ENCODE measurements at regions not wholly inside any gene's neighbourhood (a gene's known extent, or its start where the extent isn't known, plus 50 kb on each side); places are given as distances from the start of the nearest gene placed in this dataset.

GRCh38 chr1:80436851-80437250 lies 1363.9 kb upstream of the ADGRL2 start:
- H3K27me3 ChIP-seq (ENCODE audit: insufficient read depth, poor library complexity, severe bottlenecking) = no peaks in the 10 kb centered on the region
- no peak for DNase-seq (ENCODE audit: low read depth in 1 of 2, low spot score in 1 of 2)
- H3K27ac ChIP-seq (replicated peaks) = no peak overlapping the region
- no peak overlapping the region for H3K4me3 ChIP-seq (replicated peaks; ENCODE audit: insufficient read depth, low read length)
- TF ChIP-seq GABPA (IDR thresholded peaks at IDR 0.05; ENCODE audit: low read depth) (no peak), SPI1 (IDR thresholded peaks at IDR 0.05; ENCODE audit: borderline replicate concordance, low read depth) (no peak), REST (IDR thresholded peaks at IDR 0.05; ENCODE audit: insufficient replicate concordance, low read depth) (no peak), POLR2AphosphoS5 (IDR thresholded peaks at IDR 0.05; ENCODE audit: low read depth) (no peak)
- TF ChIP-seq, protein P1, sequence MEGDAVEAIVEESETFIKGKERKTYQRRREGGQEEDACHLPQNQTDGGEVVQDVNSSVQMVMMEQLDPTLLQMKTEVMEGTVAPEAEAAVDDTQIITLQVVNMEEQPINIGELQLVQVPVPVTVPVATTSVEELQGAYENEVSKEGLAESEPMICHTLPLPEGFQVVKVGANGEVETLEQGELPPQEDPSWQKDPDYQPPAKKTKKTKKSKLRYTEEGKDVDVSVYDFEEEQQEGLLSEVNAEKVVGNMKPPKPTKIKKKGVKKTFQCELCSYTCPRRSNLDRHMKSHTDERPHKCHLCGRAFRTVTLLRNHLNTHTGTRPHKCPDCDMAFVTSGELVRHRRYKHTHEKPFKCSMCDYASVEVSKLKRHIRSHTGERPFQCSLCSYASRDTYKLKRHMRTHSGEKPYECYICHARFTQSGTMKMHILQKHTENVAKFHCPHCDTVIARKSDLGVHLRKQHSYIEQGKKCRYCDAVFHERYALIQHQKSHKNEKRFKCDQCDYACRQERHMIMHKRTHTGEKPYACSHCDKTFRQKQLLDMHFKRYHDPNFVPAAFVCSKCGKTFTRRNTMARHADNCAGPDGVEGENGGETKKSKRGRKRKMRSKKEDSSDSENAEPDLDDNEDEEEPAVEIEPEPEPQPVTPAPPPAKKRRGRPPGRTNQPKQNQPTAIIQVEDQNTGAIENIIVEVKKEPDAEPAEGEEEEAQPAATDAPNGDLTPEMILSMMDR (IDR thresholded peaks at IDR 0.05; ENCODE audit: insufficient read depth, low read length) = no peak

DNA sequence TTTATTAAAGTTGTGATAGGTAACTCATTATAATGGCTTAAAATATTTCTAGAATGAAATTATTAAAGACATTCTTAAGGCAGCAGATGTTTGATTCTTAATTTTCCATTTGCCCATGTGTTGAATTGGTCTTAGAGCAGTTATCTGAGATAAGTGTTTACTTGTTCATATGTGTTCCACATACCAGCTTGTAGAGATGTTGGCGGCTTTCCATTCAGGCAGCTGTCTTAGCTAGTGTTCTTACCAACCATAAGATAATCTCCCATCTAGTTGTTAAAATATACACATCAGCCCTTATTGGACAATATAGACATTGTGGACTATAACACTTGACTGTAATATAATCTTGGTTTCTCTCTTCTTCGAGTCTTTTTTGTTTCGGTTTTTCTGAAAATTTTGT lies 1372.9 kb upstream of the ADGRL2 start:
- no peak for TF ChIP-seq POLR2AphosphoS5 (IDR thresholded peaks at IDR 0.05; ENCODE audit: low read depth)
- TF ChIP-seq REST (IDR thresholded peaks at IDR 0.05; ENCODE audit: insufficient replicate concordance, low read depth) = no peak
- TF ChIP-seq, protein P1 (IDR thresholded peaks at IDR 0.05; ENCODE audit: insufficient read depth, low read length) = no peak
- no peak for TF ChIP-seq SPI1 (IDR thresholded peaks at IDR 0.05; ENCODE audit: borderline replicate concordance, low read depth)
- TF ChIP-seq GABPA (IDR thresholded peaks at IDR 0.05; ENCODE audit: low read depth) = no peak
- DNase-seq (ENCODE audit: low read depth in 1 of 2, low spot score in 1 of 2) = no peak

DNA sequence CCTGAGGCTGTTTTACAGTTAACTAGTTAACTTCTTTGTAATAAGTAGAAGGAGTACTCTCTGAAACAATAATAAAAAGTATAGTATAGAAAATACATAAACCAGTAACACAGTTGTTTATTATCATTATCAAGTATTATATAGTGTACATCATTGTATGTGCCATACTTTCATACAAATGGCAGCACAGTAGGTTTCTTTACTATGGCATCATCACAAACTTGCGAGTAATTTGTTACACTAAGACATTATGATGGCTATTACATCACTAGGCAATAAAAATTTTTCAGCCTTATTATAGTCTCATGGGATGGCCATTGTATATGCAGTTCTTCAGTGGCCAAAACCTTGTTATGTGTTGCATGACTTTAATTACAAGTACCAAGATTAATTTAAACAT lies 1376.5 kb upstream of the ADGRL2 start:
- no peak for TF ChIP-seq GABPA (IDR thresholded peaks at IDR 0.05; ENCODE audit: low read depth)
- H3K27me3 ChIP-seq (ENCODE audit: insufficient read depth, poor library complexity, severe bottlenecking) = no peaks in the 10 kb centered on the region
- no peak overlapping the region for H3K27ac ChIP-seq (replicated peaks)
- no peak overlapping the region for H3K4me3 ChIP-seq (replicated peaks; ENCODE audit: insufficient read depth, low read length)
- no peak for DNase-seq (ENCODE audit: low read depth in 1 of 2, low spot score in 1 of 2)

More for the DNA sequence above, 1372.9 kb upstream of the ADGRL2 start:
- Histone ChIP-seq H3K4me3 (replicated peaks; ENCODE audit: insufficient read depth, low read length) (no peak overlapping the region), H3K27me3 (ENCODE audit: insufficient read depth, poor library complexity, severe bottlenecking) (no peaks in the 10 kb centered on the region), H3K27ac (replicated peaks) (no peak overlapping the region)

GRCh38 chr1:80418134-80418533 lies 1382.6 kb upstream of the ADGRL2 start:
- no peaks in the 10 kb centered on the region for H3K27me3 ChIP-seq (ENCODE audit: insufficient read depth, poor library complexity, severe bottlenecking)
- no peak overlapping the region for H3K4me3 ChIP-seq (replicated peaks; ENCODE audit: insufficient read depth, low read length)
- no peak for DNase-seq (ENCODE audit: low read depth in 1 of 2, low spot score in 1 of 2)
- H3K27ac ChIP-seq (replicated peaks) = no peak overlapping the region
- TF ChIP-seq, protein P1 (IDR thresholded peaks at IDR 0.05; ENCODE audit: insufficient read depth, low read length) = no peak
- TF ChIP-seq GABPA (IDR thresholded peaks at IDR 0.05; ENCODE audit: low read depth) (no peak), POLR2AphosphoS5 (IDR thresholded peaks at IDR 0.05; ENCODE audit: low read depth) (no peak), SPI1 (IDR thresholded peaks at IDR 0.05; ENCODE audit: borderline replicate concordance, low read depth) (no peak), REST (IDR thresholded peaks at IDR 0.05; ENCODE audit: insufficient replicate concordance, low read depth) (no peak)
